ENCODE measurements at regions not wholly inside any gene's neighbourhood (a gene's known extent, or its start where the extent isn't known, plus 50 kb on each side); places are given as distances from the start of the nearest gene placed in this dataset.

DNA sequence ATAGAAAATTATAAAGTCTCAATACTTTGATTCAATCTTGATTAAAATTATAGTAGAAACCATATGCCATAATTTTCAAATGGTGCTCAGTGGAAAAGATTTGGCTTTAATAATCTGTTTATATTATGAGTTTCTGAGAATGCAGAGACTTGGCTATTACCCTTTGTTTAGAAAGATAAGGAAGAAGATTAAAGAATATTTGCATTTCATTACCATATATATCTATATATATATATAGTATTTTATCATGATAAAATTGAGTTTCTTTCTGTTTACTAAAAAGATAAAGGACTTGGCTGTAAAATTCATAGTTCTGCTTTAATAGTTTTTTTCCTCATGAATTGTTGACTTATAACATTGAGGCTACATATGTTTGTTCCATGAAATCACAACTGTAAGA is 679.3 kb upstream of the MAP3K7 start:
- peak in 2 of 3 donors; percentile 85 to 88 for DNase-seq
- peaks cover 0 to 4% (median 0%) of the 10 kb centered on the region in 4 donors for H3K9me3 ChIP-seq (ENCODE audit: control insufficient read depth in 4 of 4, insufficient read depth in 3 of 4, low read length in 3 of 4)
- no peaks in the 10 kb centered on the region for H3K36me3 ChIP-seq (ENCODE audit: control insufficient read depth in 4 of 4, insufficient read depth in 4 of 4, low read length in 4 of 4)
- H3K9ac ChIP-seq (ENCODE audit: insufficient read depth in 1 of 2, low read length in 2 of 2), result no peak overlapping the region
- no peak overlapping the region for H3K27ac ChIP-seq (ENCODE audit: low read depth in 1 of 2, low read length in 1 of 2)
- H3K27me3 ChIP-seq (ENCODE audit: control insufficient read depth in 3 of 3, insufficient read depth in 3 of 3, low read length in 2 of 3), result no peaks in the 10 kb centered on the region
- TF ChIP-seq, protein P1, sequence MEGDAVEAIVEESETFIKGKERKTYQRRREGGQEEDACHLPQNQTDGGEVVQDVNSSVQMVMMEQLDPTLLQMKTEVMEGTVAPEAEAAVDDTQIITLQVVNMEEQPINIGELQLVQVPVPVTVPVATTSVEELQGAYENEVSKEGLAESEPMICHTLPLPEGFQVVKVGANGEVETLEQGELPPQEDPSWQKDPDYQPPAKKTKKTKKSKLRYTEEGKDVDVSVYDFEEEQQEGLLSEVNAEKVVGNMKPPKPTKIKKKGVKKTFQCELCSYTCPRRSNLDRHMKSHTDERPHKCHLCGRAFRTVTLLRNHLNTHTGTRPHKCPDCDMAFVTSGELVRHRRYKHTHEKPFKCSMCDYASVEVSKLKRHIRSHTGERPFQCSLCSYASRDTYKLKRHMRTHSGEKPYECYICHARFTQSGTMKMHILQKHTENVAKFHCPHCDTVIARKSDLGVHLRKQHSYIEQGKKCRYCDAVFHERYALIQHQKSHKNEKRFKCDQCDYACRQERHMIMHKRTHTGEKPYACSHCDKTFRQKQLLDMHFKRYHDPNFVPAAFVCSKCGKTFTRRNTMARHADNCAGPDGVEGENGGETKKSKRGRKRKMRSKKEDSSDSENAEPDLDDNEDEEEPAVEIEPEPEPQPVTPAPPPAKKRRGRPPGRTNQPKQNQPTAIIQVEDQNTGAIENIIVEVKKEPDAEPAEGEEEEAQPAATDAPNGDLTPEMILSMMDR (IDR thresholded peaks at IDR 0.05; ENCODE audit: control extremely low read depth, extremely low read depth), result no peak
- no peak overlapping the region for H3K4me3 ChIP-seq
- ATAC-seq (ENCODE audit: insufficient read depth, low FRiP score), result no peak
- peaks cover 0 to 38% (median 0%) of the 10 kb centered on the region in 5 donors for H3K4me1 ChIP-seq (ENCODE audit: control insufficient read depth in 5 of 5, insufficient read depth in 5 of 5, low read length in 5 of 5)

DNA sequence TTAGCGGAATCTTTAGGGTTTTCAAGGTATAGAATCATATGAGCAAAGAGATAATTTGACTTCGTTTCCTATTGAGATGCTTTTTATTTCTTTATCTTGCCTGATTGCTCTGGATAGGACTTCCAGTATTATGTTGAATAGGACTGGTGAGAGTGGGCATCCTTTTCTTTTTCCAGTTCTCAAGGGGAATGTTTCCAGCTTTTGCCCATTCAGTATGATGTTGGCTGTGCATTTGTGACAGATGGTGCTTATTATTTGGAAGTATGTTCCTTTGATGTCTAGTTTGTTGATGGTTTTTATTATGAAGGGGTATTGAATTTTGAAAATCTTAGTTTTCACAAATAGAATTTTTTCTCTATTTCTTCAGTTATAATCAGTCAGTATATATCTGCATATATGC is 656.6 kb upstream of the MAP3K7 start:
- 75 to 91% methylated on average over 2 of the region's 2 CpGs for WGBS, 2 donors

DNA sequence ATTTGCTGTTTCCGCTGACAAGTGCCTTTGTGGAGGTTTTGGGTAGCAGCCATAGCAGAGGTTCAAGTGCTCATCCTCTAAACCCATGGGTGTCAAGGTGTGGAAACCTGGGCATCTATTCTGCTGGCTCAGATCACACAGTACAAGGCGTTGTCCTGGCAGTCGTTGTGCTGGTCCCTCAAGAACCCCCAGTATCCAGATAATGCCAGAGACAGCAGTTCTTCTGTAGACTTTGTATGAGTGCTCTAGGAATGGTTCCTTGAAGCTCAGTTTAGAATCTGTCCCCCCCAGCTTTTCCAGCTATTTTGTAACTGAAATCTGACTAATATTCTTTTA is 655.7 kb upstream of the MAP3K7 start:
- no peak for ATAC-seq (ENCODE audit: insufficient read depth, low FRiP score)
- Histone ChIP-seq H3K27me3 (ENCODE audit: control insufficient read depth in 3 of 3, insufficient read depth in 3 of 3, low read length in 2 of 3) (no peaks in the 10 kb centered on the region), H3K9ac (ENCODE audit: insufficient read depth in 1 of 2, low read length in 2 of 2) (no peak overlapping the region), H3K9me3 (ENCODE audit: control insufficient read depth in 4 of 4, insufficient read depth in 3 of 4, low read length in 3 of 4) (no peaks in the 10 kb centered on the region), H3K4me1 (ENCODE audit: control insufficient read depth in 5 of 5, insufficient read depth in 5 of 5, low read length in 5 of 5) (no peaks in the 10 kb centered on the region), H3K36me3 (ENCODE audit: control insufficient read depth in 4 of 4, insufficient read depth in 4 of 4, low read length in 4 of 4) (no peaks in the 10 kb centered on the region), H3K4me3 (no peak overlapping the region), H3K27ac (ENCODE audit: low read depth in 1 of 2, low read length in 1 of 2) (no peak overlapping the region)
- 85 to 92% methylated on average over 3 of the region's 3 CpGs for WGBS, 2 donors
- TF ChIP-seq, protein P1 (IDR thresholded peaks at IDR 0.05; ENCODE audit: control extremely low read depth, extremely low read depth), result no peak
- no peak for DNase-seq

More for the DNA sequence above, 656.6 kb upstream of the MAP3K7 start:
- H3K27ac ChIP-seq (ENCODE audit: low read depth in 1 of 2, low read length in 1 of 2), result no peak overlapping the region
- H3K27me3 ChIP-seq (ENCODE audit: control insufficient read depth in 3 of 3, insufficient read depth in 3 of 3, low read length in 2 of 3), result no peaks in the 10 kb centered on the region
- H3K36me3 ChIP-seq (ENCODE audit: control insufficient read depth in 4 of 4, insufficient read depth in 4 of 4, low read length in 4 of 4), result no peaks in the 10 kb centered on the region
- no peaks in the 10 kb centered on the region for H3K9me3 ChIP-seq (ENCODE audit: control insufficient read depth in 4 of 4, insufficient read depth in 3 of 4, low read length in 3 of 4)
- TF ChIP-seq, protein P1 (IDR thresholded peaks at IDR 0.05; ENCODE audit: control extremely low read depth, extremely low read depth), result no peak
- DNase-seq, result no peak
- H3K9ac ChIP-seq (ENCODE audit: insufficient read depth in 1 of 2, low read length in 2 of 2), result no peak overlapping the region
- H3K4me1 ChIP-seq (ENCODE audit: control insufficient read depth in 5 of 5, insufficient read depth in 5 of 5, low read length in 5 of 5), result no peaks in the 10 kb centered on the region
- no peak overlapping the region for H3K4me3 ChIP-seq
- no peak for ATAC-seq (ENCODE audit: insufficient read depth, low FRiP score)

DNA sequence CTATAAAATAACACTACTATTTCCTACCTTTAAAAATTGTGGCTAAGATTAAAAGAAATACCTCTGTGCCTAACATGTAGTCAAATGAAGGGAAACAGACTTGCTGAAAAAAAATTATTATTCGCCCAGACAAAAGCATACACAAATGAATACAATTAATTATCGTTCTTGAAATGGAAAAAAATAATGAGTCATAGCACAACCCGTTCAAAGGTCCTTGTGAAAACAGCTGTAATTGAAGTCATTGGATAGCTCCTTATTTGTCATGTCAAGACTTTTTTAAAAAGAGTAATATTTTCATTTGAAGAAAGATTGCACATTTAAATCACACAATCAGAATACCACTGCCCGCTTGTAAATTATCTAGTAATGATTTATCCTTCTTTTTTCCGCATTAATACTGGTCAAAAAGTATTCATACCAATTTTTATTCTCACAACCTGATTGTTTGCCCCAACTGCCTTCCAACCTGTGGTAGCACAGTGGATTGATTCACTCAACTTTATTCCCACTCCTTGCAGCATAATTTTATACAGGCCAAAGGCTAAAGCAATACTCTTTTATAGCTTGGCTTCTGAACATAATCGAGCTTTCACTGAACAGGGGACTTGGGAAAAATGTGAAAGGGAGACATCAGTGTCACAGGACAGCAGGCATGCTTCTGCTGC is 655.2 kb upstream of the MAP3K7 start:
- H3K9me3 ChIP-seq (ENCODE audit: control insufficient read depth in 4 of 4, insufficient read depth in 3 of 4, low read length in 3 of 4), result no peaks in the 10 kb centered on the region
- no peak overlapping the region for H3K4me3 ChIP-seq
- ATAC-seq (ENCODE audit: insufficient read depth, low FRiP score), result no peak
- TF ChIP-seq, protein P1 (IDR thresholded peaks at IDR 0.05; ENCODE audit: control extremely low read depth, extremely low read depth), result no peak
- no peaks in the 10 kb centered on the region for H3K4me1 ChIP-seq (ENCODE audit: control insufficient read depth in 5 of 5, insufficient read depth in 5 of 5, low read length in 5 of 5)
- H3K9ac ChIP-seq (ENCODE audit: insufficient read depth in 1 of 2, low read length in 2 of 2), result no peak overlapping the region
- DNase-seq, result no peak
- H3K27me3 ChIP-seq (ENCODE audit: control insufficient read depth in 3 of 3, insufficient read depth in 3 of 3, low read length in 2 of 3), result no peaks in the 10 kb centered on the region
- no peak overlapping the region for H3K27ac ChIP-seq (ENCODE audit: low read depth in 1 of 2, low read length in 1 of 2)
- 76 to 83% methylated on average over 6 of the region's 6 CpGs for WGBS, 2 donors
- H3K36me3 ChIP-seq (ENCODE audit: control insufficient read depth in 4 of 4, insufficient read depth in 4 of 4, low read length in 4 of 4), result no peaks in the 10 kb centered on the region

All from lung (tissue), 11 donors.